WERI-Rb-1 (cell line): ENCODE measurements at regions not wholly inside any gene's neighbourhood (a gene's known extent, or its start where the extent isn't known, plus 50 kb on each side); places are given as distances from the start of the nearest gene placed in this dataset.
"Not testable (repeated sequence)": the region's sequence is repeated elsewhere in the genome, so short reads cannot be mapped to it uniquely, and the experiment has no call there.

Experiments
- DNase-seq: peaks from one replicate; pipeline ENCODE4 v3.0.0-alpha.2; 2020
- H3K27ac ChIP-seq: fragments of 250-450 bp; sonication (Bioruptor Pico); 2 replicates; pipeline ENCODE4 v1.5.1; 2020; ENCODE audit warnings: mild to moderate bottlenecking, moderate library complexity
- H3K27me3 ChIP-seq: fragments of 250-450 bp; sonication (Bioruptor Pico); 2 replicates; pipeline ENCODE4 v1.5.1; 2021; ENCODE audit warnings: mild to moderate bottlenecking, low read depth, moderate library complexity; ENCODE audit not compliant: insufficient read depth, severe bottlenecking
- H3K36me3 ChIP-seq: fragments of 250-450 bp; sonication (Bioruptor Pico); 2 replicates; pipeline ENCODE4 v1.5.1; 2020; ENCODE audit warnings: mild to moderate bottlenecking, moderate library complexity
- H3K4me3 ChIP-seq: 2 replicates; pipeline ENCODE4 v1.5.1; 2011; ENCODE audit warnings: low read depth, mild to moderate bottlenecking, control low read depth, low read length
- H3K9me3 ChIP-seq: fragments of 250-450 bp; sonication (Bioruptor Pico); 2 replicates; pipeline ENCODE4 v1.5.1; 2021; ENCODE audit warnings: mild to moderate bottlenecking, moderate library complexity; ENCODE audit not compliant: severe bottlenecking
- CTCF ChIP-seq: IDR thresholded peaks from 2 replicates; pipeline ENCODE4 v1.5.1; 2011; ENCODE audit warnings: low read depth, mild to moderate bottlenecking, control low read depth, inconsistent platforms, low read length

DNA sequence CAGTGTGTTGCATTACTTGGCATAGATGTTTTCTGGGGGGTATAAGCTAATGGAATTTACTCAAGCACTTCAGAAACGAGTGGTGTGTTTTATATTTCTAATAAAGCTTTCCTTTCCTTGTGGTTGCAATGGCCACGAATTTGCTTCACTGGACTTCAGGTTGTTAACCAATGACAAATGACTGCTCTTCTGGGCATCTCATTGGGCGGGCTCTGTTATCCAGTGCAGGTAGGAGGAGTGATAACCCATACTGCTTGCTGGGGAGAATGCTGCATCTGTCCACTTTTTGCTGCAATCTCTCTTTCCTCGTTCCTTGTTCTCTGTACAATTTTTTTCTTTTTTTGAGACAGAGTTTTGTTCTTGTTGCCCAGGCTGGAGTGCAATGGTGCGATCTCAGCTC is 80.0 kb upstream of the RPH3A start:
- no peaks in the 10 kb centered on the region for H3K9me3 ChIP-seq
- no peak overlapping the region for H3K27ac ChIP-seq
- H3K36me3 ChIP-seq = no peaks in the 10 kb centered on the region
- TF ChIP-seq CTCF = no peak
- peaks cover 84% of the 10 kb centered on the region for H3K27me3 ChIP-seq
- no peak overlapping the region for H3K4me3 ChIP-seq
- no peak for DNase-seq

DNA sequence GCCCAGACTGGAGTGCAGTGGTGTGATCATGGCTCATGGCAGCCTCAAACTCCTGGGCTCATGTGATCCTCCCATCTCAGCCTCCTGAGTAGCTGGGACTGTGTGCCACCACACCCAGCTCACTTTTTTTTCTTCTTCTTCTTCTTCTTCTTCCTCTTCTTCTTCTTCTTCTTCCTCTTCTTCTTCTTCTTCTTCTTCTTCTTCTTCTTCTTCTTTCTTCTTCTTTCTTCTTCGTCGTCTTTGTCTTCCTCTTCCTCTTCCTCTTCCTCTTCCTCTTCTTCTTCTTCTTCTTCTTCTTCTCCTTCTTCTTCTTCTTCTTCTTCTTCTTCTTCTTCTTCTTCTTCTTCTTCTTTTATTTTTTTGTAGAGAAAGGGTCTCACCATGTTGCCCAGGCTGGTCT is 78.8 kb upstream of the RPH3A start:
- not testable (repeated sequence) for H3K27ac ChIP-seq, DNase-seq, H3K9me3 ChIP-seq, H3K36me3 ChIP-seq, H3K4me3 ChIP-seq
- H3K27me3 ChIP-seq = peaks cover 79% of the 10 kb centered on the region

DNA sequence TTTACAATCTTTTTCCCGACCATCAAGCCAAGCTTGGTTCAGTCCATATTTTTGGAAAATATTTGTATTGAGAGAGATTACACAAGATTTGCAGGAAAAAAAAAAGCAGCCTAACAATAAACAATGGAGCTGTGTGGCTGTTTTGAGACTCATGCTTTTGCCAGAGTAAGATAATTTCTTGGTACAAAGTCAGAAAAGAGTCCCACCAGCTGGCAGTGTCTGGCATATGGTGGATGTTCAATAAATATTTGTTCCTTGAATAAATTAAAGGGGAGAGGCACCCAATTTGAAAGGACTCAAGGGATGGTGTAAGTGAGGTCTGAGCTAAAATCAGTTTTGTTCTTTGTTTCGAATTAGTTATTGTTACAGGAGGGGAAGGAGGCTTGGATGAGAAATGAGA is 78.1 kb upstream of the RPH3A start:
- Histone ChIP-seq H3K27ac (no peak overlapping the region), H3K36me3 (no peaks in the 10 kb centered on the region), H3K27me3 (peaks cover 72% of the 10 kb centered on the region), H3K4me3 (no peak overlapping the region), H3K9me3 (no peaks in the 10 kb centered on the region)
- TF ChIP-seq CTCF = no peak
- DNase-seq = no peak

- H3K36me3 ChIP-seq = no peaks in the 10 kb centered on the region
- H3K27me3 ChIP-seq = peaks cover 64% of the 10 kb centered on the region
- no peak for DNase-seq
- no peaks in the 10 kb centered on the region for H3K9me3 ChIP-seq
- TF ChIP-seq CTCF = no peak
- H3K27ac ChIP-seq = no peak overlapping the region
- H3K4me3 ChIP-seq = no peak overlapping the region
Observed at GRCh38 chr12:112714166-112714710, 77.3 kb upstream of the RPH3A start.

DNA sequence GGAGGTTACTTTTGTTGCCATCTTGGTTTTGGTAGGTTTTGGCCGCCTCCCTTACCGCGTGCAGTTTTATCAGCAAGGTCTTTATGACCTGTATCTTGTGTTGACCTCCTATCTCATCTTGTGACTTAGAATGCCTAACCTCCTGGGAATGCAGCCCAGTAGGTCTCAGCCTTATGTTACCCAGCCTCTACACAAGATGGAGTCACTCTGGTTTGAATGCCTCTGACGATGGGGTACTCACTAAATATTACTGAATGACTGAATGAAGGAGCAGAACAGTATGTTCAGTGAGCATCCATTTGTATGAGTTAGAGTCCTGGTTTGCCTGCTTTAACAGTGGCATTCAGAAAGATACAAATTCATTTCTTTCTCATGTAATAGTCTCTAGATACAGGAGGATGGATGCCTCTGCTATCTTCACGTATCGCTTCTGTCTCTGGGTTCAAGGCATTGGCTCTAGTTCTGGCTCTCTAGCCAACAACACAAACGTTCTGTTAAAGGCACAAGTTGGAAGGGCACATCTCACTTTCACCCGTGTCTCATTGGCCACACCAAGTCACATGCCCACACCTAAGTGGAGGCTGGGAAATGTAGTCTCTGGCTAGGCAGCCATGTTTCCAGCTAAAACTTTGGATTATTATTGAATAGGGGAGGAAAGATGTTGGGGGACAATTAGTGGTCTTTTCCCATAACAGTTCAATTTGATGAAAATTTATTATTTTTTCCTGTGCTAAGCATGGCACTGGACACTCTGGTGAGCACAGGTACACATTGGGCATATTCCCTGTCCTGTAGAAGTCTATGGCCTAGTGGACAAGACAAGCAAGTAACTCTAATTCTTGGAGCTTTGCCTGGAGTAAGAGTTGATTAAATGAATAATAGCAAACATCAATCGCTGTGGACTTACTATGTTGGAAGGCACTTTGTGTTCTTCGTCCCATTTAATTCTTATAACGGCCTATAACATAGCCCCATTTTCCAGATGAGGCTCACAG is 75.2 kb upstream of the RPH3A start:
- no peak overlapping the region for H3K4me3 ChIP-seq
- H3K36me3 ChIP-seq = no peaks in the 10 kb centered on the region
- H3K27ac ChIP-seq = no peak overlapping the region
- no peak for TF ChIP-seq CTCF
- no peak for DNase-seq
- H3K27me3 ChIP-seq = peaks cover 52% of the 10 kb centered on the region
- H3K9me3 ChIP-seq = no peaks in the 10 kb centered on the region

DNA sequence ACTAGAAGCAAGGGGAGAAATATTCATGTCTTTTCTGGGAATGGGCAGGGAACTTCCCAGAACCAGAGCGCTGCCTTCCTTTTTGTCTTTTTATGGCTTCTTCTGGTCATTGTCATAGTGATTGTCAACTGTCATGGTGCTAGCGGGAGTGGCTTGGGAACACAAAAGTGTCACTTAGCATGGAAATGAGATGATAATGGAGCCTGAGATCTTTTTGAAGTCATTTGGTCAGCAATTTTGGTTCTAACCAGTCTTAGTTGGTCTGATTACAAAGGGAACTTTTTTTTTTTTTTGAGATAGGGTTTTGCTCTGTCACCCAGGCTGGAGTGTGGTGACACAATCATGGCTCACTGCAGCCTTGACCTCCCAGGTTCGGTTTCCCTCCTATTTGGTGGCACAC is 62.7 kb upstream of the RPH3A start:
- H3K4me3 ChIP-seq = no peak overlapping the region
- no peaks in the 10 kb centered on the region for H3K9me3 ChIP-seq
- TF ChIP-seq CTCF = no peak
- H3K27ac ChIP-seq = no peak overlapping the region
- no peaks in the 10 kb centered on the region for H3K36me3 ChIP-seq
- no peak for DNase-seq
- peaks cover 70% of the 10 kb centered on the region for H3K27me3 ChIP-seq
